ENCODE measurements at regions not wholly inside any gene's neighbourhood (a gene's known extent, or its start where the extent isn't known, plus 50 kb on each side); places are given as distances from the start of the nearest gene placed in this dataset.

- no peaks in the 10 kb centered on the region for H3K4me1 Mint-ChIP-seq (ENCODE audit: low read depth)
- H3K27ac Mint-ChIP-seq = no peak overlapping the region
- no peak overlapping the region for H3K4me3 Mint-ChIP-seq
- H3K9me3 Mint-ChIP-seq (ENCODE audit: insufficient read depth) = no peaks in the 10 kb centered on the region
- peaks cover 26% of the 10 kb centered on the region for H3K27me3 Mint-ChIP-seq (ENCODE audit: low read depth)
- CTCF ChIA-PET = no interaction called here
- H3K36me3 Mint-ChIP-seq (ENCODE audit: low read depth) = no peaks in the 10 kb centered on the region
- ATAC-seq (no peak), DNase-seq (no peak)
- POLR2A ChIA-PET = no interaction called here
These were observed 74.3 kb upstream of the CTNNBL1 start for GRCh38 chr20:37619496-37619895.

GRCh38 chr20:37616110-37616425 lies 77.8 kb upstream of the CTNNBL1 start:
- CTCF ChIA-PET = interaction anchor here (1.3 kb wide), 1 partner anchor 78 kb away, joined by 3 read pairs; the partner anchor contains the start of gene CTNNBL1
- DNase-seq (no peak), ATAC-seq (no peak)
- no peaks in the 10 kb centered on the region for H3K9me3 Mint-ChIP-seq (ENCODE audit: insufficient read depth)
- H3K36me3 Mint-ChIP-seq (ENCODE audit: low read depth) = no peaks in the 10 kb centered on the region
- no peak overlapping the region for H3K27ac Mint-ChIP-seq
- POLR2A ChIA-PET = no interaction called here
- no peak overlapping the region for H3K4me3 Mint-ChIP-seq
- no peaks in the 10 kb centered on the region for H3K4me1 Mint-ChIP-seq (ENCODE audit: low read depth)
- peaks cover 22% of the 10 kb centered on the region for H3K27me3 Mint-ChIP-seq (ENCODE audit: low read depth)

GRCh38 chr20:37615340-37616109 lies 78.3 kb upstream of the CTNNBL1 start:
- no peak for ATAC-seq
- Mint-ChIP-seq H3K27me3 (ENCODE audit: low read depth) (peaks cover 21% of the 10 kb centered on the region), H3K27ac (no peak overlapping the region), H3K4me1 (ENCODE audit: low read depth) (no peaks in the 10 kb centered on the region), H3K9me3 (ENCODE audit: insufficient read depth) (no peaks in the 10 kb centered on the region), H3K4me3 (no peak overlapping the region), H3K36me3 (ENCODE audit: low read depth) (no peaks in the 10 kb centered on the region)
- ChIA-PET POLR2A (no interaction called here), CTCF (interaction anchor here (1.3 kb wide), 1 partner anchor 79 kb away, joined by 3 read pairs; the partner anchor contains the start of gene CTNNBL1)
- DNase-seq = peak; percentile 53

GRCh38 chr20:37611852-37612251 lies 82.0 kb upstream of the CTNNBL1 start:
- H3K4me3 Mint-ChIP-seq = no peak overlapping the region
- DNase-seq (no peak), ATAC-seq (no peak)
- H3K9me3 Mint-ChIP-seq (ENCODE audit: insufficient read depth) = no peaks in the 10 kb centered on the region
- H3K27me3 Mint-ChIP-seq (ENCODE audit: low read depth) = peaks cover 6% of the 10 kb centered on the region
- no peaks in the 10 kb centered on the region for H3K4me1 Mint-ChIP-seq (ENCODE audit: low read depth)
- no peak overlapping the region for H3K27ac Mint-ChIP-seq
- H3K36me3 Mint-ChIP-seq (ENCODE audit: low read depth) = no peaks in the 10 kb centered on the region
- ChIA-PET CTCF (no interaction called here), POLR2A (no interaction called here)

GRCh38 chr20:37611346-37611745 lies 82.5 kb upstream of the CTNNBL1 start:
- ChIA-PET POLR2A (no interaction called here), CTCF (no interaction called here)
- Mint-ChIP-seq H3K36me3 (ENCODE audit: low read depth) (no peaks in the 10 kb centered on the region), H3K4me3 (no peak overlapping the region), H3K9me3 (ENCODE audit: insufficient read depth) (no peaks in the 10 kb centered on the region), H3K27ac (no peak overlapping the region), H3K27me3 (ENCODE audit: low read depth) (peaks cover 4% of the 10 kb centered on the region), H3K4me1 (ENCODE audit: low read depth) (no peaks in the 10 kb centered on the region)
- ATAC-seq (no peak), DNase-seq (no peak)

GRCh38 chr20:37610203-37610798 lies 82.6 kb upstream of the BLCAP start:
- no peak overlapping the region for H3K27ac Mint-ChIP-seq
- no peak overlapping the region for H3K4me3 Mint-ChIP-seq
- peaks cover 5% of the 10 kb centered on the region for H3K27me3 Mint-ChIP-seq (ENCODE audit: low read depth)
- H3K36me3 Mint-ChIP-seq (ENCODE audit: low read depth) = no peaks in the 10 kb centered on the region
- ChIA-PET CTCF (no interaction called here), POLR2A (no interaction called here)
- H3K4me1 Mint-ChIP-seq (ENCODE audit: low read depth) = no peaks in the 10 kb centered on the region
- DNase-seq (no peak), ATAC-seq (no peak)
- no peaks in the 10 kb centered on the region for H3K9me3 Mint-ChIP-seq (ENCODE audit: insufficient read depth)

GRCh38 chr20:37602634-37603033 lies 75.0 kb upstream of the BLCAP start:
- no peaks in the 10 kb centered on the region for H3K36me3 Mint-ChIP-seq (ENCODE audit: low read depth)
- DNase-seq (no peak), ATAC-seq (no peak)
- H3K9me3 Mint-ChIP-seq (ENCODE audit: insufficient read depth) = no peaks in the 10 kb centered on the region
- CTCF ChIA-PET = no interaction called here
- POLR2A ChIA-PET = no interaction called here
- H3K27me3 Mint-ChIP-seq (ENCODE audit: low read depth) = peaks cover 29% of the 10 kb centered on the region
- H3K4me1 Mint-ChIP-seq (ENCODE audit: low read depth) = no peaks in the 10 kb centered on the region
- no peak overlapping the region for H3K4me3 Mint-ChIP-seq
- no peak overlapping the region for H3K27ac Mint-ChIP-seq

GRCh38 chr20:37600486-37600885 lies 72.8 kb upstream of the BLCAP start:
- ATAC-seq (no peak), DNase-seq (no peak)
- Mint-ChIP-seq H3K27me3 (ENCODE audit: low read depth) (peaks cover 26% of the 10 kb centered on the region), H3K27ac (no peak overlapping the region), H3K36me3 (ENCODE audit: low read depth) (no peaks in the 10 kb centered on the region), H3K9me3 (ENCODE audit: insufficient read depth) (no peaks in the 10 kb centered on the region), H3K4me1 (ENCODE audit: low read depth) (no peaks in the 10 kb centered on the region), H3K4me3 (no peak overlapping the region)
- CTCF ChIA-PET = no interaction called here
- POLR2A ChIA-PET = no interaction called here

GRCh38 chr20:37598575-37599342 lies 71.1 kb upstream of the BLCAP start:
- CTCF ChIA-PET = interaction anchor here (1.5 kb wide), 1 partner anchor 35 kb away, joined by 3 read pairs; no protein-coding TSS in a partner anchor
- Mint-ChIP-seq H3K36me3 (ENCODE audit: low read depth) (no peaks in the 10 kb centered on the region), H3K27me3 (ENCODE audit: low read depth) (peaks cover 26% of the 10 kb centered on the region), H3K4me1 (ENCODE audit: low read depth) (no peaks in the 10 kb centered on the region), H3K9me3 (ENCODE audit: insufficient read depth) (no peaks in the 10 kb centered on the region), H3K4me3 (no peak overlapping the region), H3K27ac (no peak overlapping the region)
- DNase-seq (no peak), ATAC-seq (no peak)
- POLR2A ChIA-PET = no interaction called here

- no peaks in the 10 kb centered on the region for H3K4me1 Mint-ChIP-seq (ENCODE audit: low read depth)
- DNase-seq = no peak
- no peak overlapping the region for H3K4me3 Mint-ChIP-seq
- no peak for ATAC-seq
- no peak overlapping the region for H3K27ac Mint-ChIP-seq
- peaks cover 30% of the 10 kb centered on the region for H3K27me3 Mint-ChIP-seq (ENCODE audit: low read depth)
- POLR2A ChIA-PET = no interaction called here
- H3K9me3 Mint-ChIP-seq (ENCODE audit: insufficient read depth) = no peaks in the 10 kb centered on the region
- no peaks in the 10 kb centered on the region for H3K36me3 Mint-ChIP-seq (ENCODE audit: low read depth)
- CTCF ChIA-PET = no interaction called here
These were observed 70.4 kb upstream of the BLCAP start for GRCh38 chr20:37598100-37598543.

GRCh38 chr20:37596890-37597536 lies 69.3 kb upstream of the BLCAP start:
- H3K4me3 Mint-ChIP-seq = no peak overlapping the region
- H3K4me1 Mint-ChIP-seq (ENCODE audit: low read depth) = no peaks in the 10 kb centered on the region
- CTCF ChIA-PET = no interaction called here
- ATAC-seq (no peak), DNase-seq (no peak)
- H3K9me3 Mint-ChIP-seq (ENCODE audit: insufficient read depth) = no peaks in the 10 kb centered on the region
- no peaks in the 10 kb centered on the region for H3K36me3 Mint-ChIP-seq (ENCODE audit: low read depth)
- peaks cover 29% of the 10 kb centered on the region for H3K27me3 Mint-ChIP-seq (ENCODE audit: low read depth)
- H3K27ac Mint-ChIP-seq = no peak overlapping the region
- POLR2A ChIA-PET = no interaction called here

GRCh38 chr20:37596168-37596567 lies 68.5 kb upstream of the BLCAP start:
- peaks cover 26% of the 10 kb centered on the region for H3K27me3 Mint-ChIP-seq (ENCODE audit: low read depth)
- CTCF ChIA-PET = no interaction called here
- ATAC-seq = no peak
- no peak for DNase-seq
- no peak overlapping the region for H3K4me3 Mint-ChIP-seq
- H3K4me1 Mint-ChIP-seq (ENCODE audit: low read depth) = no peaks in the 10 kb centered on the region
- POLR2A ChIA-PET = no interaction called here
- no peaks in the 10 kb centered on the region for H3K36me3 Mint-ChIP-seq (ENCODE audit: low read depth)
- H3K9me3 Mint-ChIP-seq (ENCODE audit: insufficient read depth) = no peaks in the 10 kb centered on the region
- H3K27ac Mint-ChIP-seq = no peak overlapping the region

Measured in activated CD8-positive, alpha-beta T cell treated with anti-CD3 and anti-CD28 coated beads, Interleukin-2, amount 10 ng/mL, durations not matched to agents 7 days and 5 days (primary cell).